SK-N-SH (cell line): ENCODE measurements at regions not wholly inside any gene's neighbourhood (a gene's known extent, or its start where the extent isn't known, plus 50 kb on each side); places are given as distances from the start of the nearest gene placed in this dataset.

Source experiments
- CTCF ChIA-PET: fragments of 300-600, 350-600 bp; formaldehyde crosslinking; extraction: SDS; loops from one replicate; lab custom pipeline; 2021; lab: Yijun Ruan, JAX
- POLR2A ChIA-PET: fragments of 350-600 bp; sonication (Branson Sonifier 250); formaldehyde crosslinking; extraction: SDS; loops from one replicate; lab custom pipeline; 2020; ENCODE audit warnings: antibody characterized with exemption, inconsistent platforms; lab: Yijun Ruan, JAX
- DNase-seq: peaks from one replicate; pipeline ENCODE4 v3.0.0; 2012
- H2AFZ ChIP-seq: fragments of 200-600 bp; sonication (generic); 2 replicates; pipeline ENCODE4 v1.8.1; 2016; ENCODE audit warnings: antibody characterized with exemption, mild to moderate bottlenecking, low read depth
- H3F3A ChIP-seq: fragments of 200-600 bp; sonication (generic); replicated peaks from 2 replicates; pipeline ENCODE3; 2016; ENCODE audit warnings: antibody characterized with exemption, mild to moderate bottlenecking; ENCODE audit not compliant: insufficient read depth
- H3K27ac ChIP-seq, 2 experiments: fragments of 200-500 bp in 1 of 2; fragments of 200-600 bp in 1 of 2; sonication (Bioruptor generic) in 1 of 2; sonication (generic), shearing (Covaris generic) in 1 of 2; 2 replicates each; pipeline versions ENCODE4 v1.5.1 to v1.6.1; 2014 to 2016; ENCODE audit warnings: low read depth in 2 of 2, inconsistent platforms in 1 of 2, low read length in 1 of 2, mild to moderate bottlenecking in 1 of 2, mixed read lengths in 1 of 2
- H3K27me3 ChIP-seq: fragments of 200-600 bp; sonication (generic), shearing (Covaris generic); 2 replicates; pipeline ENCODE4 v1.6.1; 2016; ENCODE audit warnings: mixed run types; ENCODE audit not compliant: insufficient read depth
- H3K36me3 ChIP-seq, 2 experiments: fragments of 200-500 bp in 1 of 2; fragments of 200-600 bp in 1 of 2; sonication (Bioruptor generic) in 1 of 2; sonication (generic) in 1 of 2; replicated peaks in 1 of 2; 2 replicates each; pipeline versions ENCODE3 to v1.5.1; 2014 to 2016; ENCODE audit warnings: low read length in 1 of 2, mild to moderate bottlenecking in 1 of 2; ENCODE audit not compliant: insufficient read depth in 2 of 2, control insufficient read depth in 1 of 2
- H3K4me1 ChIP-seq, 2 experiments: fragments of 200-500 bp in 1 of 2; fragments of 200-600 bp in 1 of 2; sonication (Bioruptor generic) in 1 of 2; sonication (generic), shearing (Covaris generic) in 1 of 2; 2 replicates each; pipeline versions ENCODE4 v1.5.1 to v1.6.1; 2014 to 2016; ENCODE audit warnings: low read depth in 1 of 2, low read length in 1 of 2, mixed run types in 1 of 2; ENCODE audit not compliant: insufficient read depth in 2 of 2, control insufficient read depth in 1 of 2
- H3K4me2 ChIP-seq: fragments of 200-600 bp; sonication (generic), shearing (Covaris generic); 2 replicates; pipeline ENCODE4 v1.6.1; 2017; ENCODE audit warnings: mixed run types
- H3K4me3 ChIP-seq, 2 experiments: fragments of 200-500 bp in 1 of 2; fragments of 200-600 bp in 1 of 2; sonication (Bioruptor generic) in 1 of 2; sonication (generic), shearing (Covaris generic) in 1 of 2; 2 replicates each; pipeline versions ENCODE4 v1.5.1 to v1.8.1; 2014 to 2016; ENCODE audit warnings: low read depth in 2 of 2, inconsistent platforms in 1 of 2, low read length in 1 of 2, mild to moderate bottlenecking in 1 of 2, mixed read lengths in 1 of 2, moderate library complexity in 1 of 2
- H3K79me2 ChIP-seq: fragments of 200-600 bp; sonication (generic); 2 replicates; pipeline ENCODE4 v1.8.1; 2017; ENCODE audit warnings: mild to moderate bottlenecking; ENCODE audit not compliant: insufficient read depth
- H3K9ac ChIP-seq: fragments of 200-600 bp; sonication (generic); 2 replicates; pipeline ENCODE4 v1.6.1; 2017; ENCODE audit warnings: mixed run types
- H3K9me2 ChIP-seq: fragments of 200-600 bp; sonication (generic); 2 replicates; pipeline ENCODE4 v1.6.1; 2017; ENCODE audit warnings: mixed run types
- H3K9me3 ChIP-seq: fragments of 200-600 bp; sonication (generic); 2 replicates; pipeline ENCODE4 v1.6.1; 2017; ENCODE audit warnings: mixed run types, mild to moderate bottlenecking, moderate library complexity
- H4K20me1 ChIP-seq: fragments of 200-600 bp; sonication (generic); 2 replicates; pipeline ENCODE4 v1.6.1; 2017; ENCODE audit warnings: mild to moderate bottlenecking, mixed run types; ENCODE audit not compliant: insufficient read depth
- CTCF ChIP-seq: fragments of 200-600 bp; sonication (generic); IDR thresholded peaks from 2 replicates; pipeline ENCODE4 v1.6.1; 2017; ENCODE audit warnings: antibody characterized with exemption, mild to moderate bottlenecking, moderate library complexity
- EZH2phosphoT487 ChIP-seq: fragments of 200-600 bp; sonication (generic); IDR thresholded peaks from 2 replicates; pipeline ENCODE4 v1.6.1; 2017; ENCODE audit warnings: low read depth, mixed run types, mild to moderate bottlenecking, antibody characterized with exemption, moderate library complexity, borderline replicate concordance
- FOSL2 ChIP-seq: IDR thresholded peaks from 2 replicates; pipeline ENCODE4 v1.4.0; 2012; ENCODE audit warnings: low read depth, mild to moderate bottlenecking, moderate library complexity, borderline replicate concordance
- MEF2A ChIP-seq: IDR thresholded peaks from 2 replicates; pipeline ENCODE4 v1.4.0; 2012; ENCODE audit warnings: low read depth, borderline replicate concordance
- RAD21 ChIP-seq: IDR thresholded peaks from 2 replicates; pipeline ENCODE4 v1.6.1; 2012; ENCODE audit warnings: mild to moderate bottlenecking, low read length
- RXRA ChIP-seq: IDR thresholded peaks from 2 replicates; pipeline ENCODE4 v1.4.0; 2012; ENCODE audit warnings: low read depth, mild to moderate bottlenecking, borderline replicate concordance
- SIN3A ChIP-seq: IDR thresholded peaks from 2 replicates; pipeline ENCODE4 v1.6.1; 2012; ENCODE audit warnings: low read depth, mild to moderate bottlenecking, low read length, moderate library complexity, borderline replicate concordance
- TAF1 ChIP-seq: IDR thresholded peaks from 2 replicates; pipeline ENCODE4 v1.6.1; 2012; ENCODE audit warnings: low read depth, mild to moderate bottlenecking, low read length, moderate library complexity, borderline replicate concordance
- USF1 ChIP-seq: IDR thresholded peaks from 2 replicates; pipeline ENCODE4 v1.4.0; 2012; ENCODE audit warnings: low read depth, borderline replicate concordance
- WGBS: methylation state at CpG from one replicate; pipeline ENCODE4 v1.1.6; 2017; ENCODE audit warnings: low lambda C conversion rate; 5-methylcytosine and 5-hydroxymethylcytosine counted together

- POLR2A ChIA-PET, result no interaction called here
Measured at GRCh38 chr10:55001422-55001821, 200.4 kb upstream of the PCDH15 start.

GRCh38 chr10:54993148-54993547, 192.1 kb upstream of the PCDH15 start:
- H3K9me2 ChIP-seq, result no peaks in the 10 kb centered on the region
- no peaks in the 10 kb centered on the region for H3F3A ChIP-seq
- H3K4me3 ChIP-seq, result no peak overlapping the region
- no peak overlapping the region for H3K27ac ChIP-seq
- no peaks in the 10 kb centered on the region for H4K20me1 ChIP-seq
- H3K4me1 ChIP-seq, result no peaks in the 10 kb centered on the region
- no peak for DNase-seq
- POLR2A ChIA-PET, result no interaction called here
- no peaks in the 10 kb centered on the region for H3K36me3 ChIP-seq
- H3K27me3 ChIP-seq, result no peaks in the 10 kb centered on the region
- no peak overlapping the region for H3K4me2 ChIP-seq
- TF ChIP-seq MEF2A (no peak), TAF1 (no peak), RAD21 (no peak), SIN3A (no peak), CTCF (no peak), RXRA (no peak)
- TF ChIP-seq, all 33 proteins: peak for 0
- Histone ChIP-seq H3K79me2 (no peaks in the 10 kb centered on the region), H2AFZ (no peak overlapping the region), H3K9me3 (no peaks in the 10 kb centered on the region), H3K9ac (no peak overlapping the region)
- CTCF ChIA-PET, result interaction anchor here (0.8 kb wide), 1 partner anchor 44 kb away, joined by 4 read pairs; no protein-coding TSS in a partner anchor
- 23% methylated on average over 2 of the region's 2 CpGs for WGBS

More at GRCh38 chr10:55001422-55001821, 200.4 kb upstream of the PCDH15 start:
- no peak overlapping the region for H3K4me3 ChIP-seq
- H4K20me1 ChIP-seq, result no peaks in the 10 kb centered on the region
- H3K27me3 ChIP-seq, result no peaks in the 10 kb centered on the region
- H2AFZ ChIP-seq, result no peak overlapping the region
- no peaks in the 10 kb centered on the region for H3K9me3 ChIP-seq
- H3K9me2 ChIP-seq, result no peaks in the 10 kb centered on the region
- TF ChIP-seq FOSL2 (no peak), EZH2phosphoT487 (no peak), USF1 (no peak)
- no CpG with 5 or more reads among the region's 1 CpG for WGBS
- DNase-seq, result no peak
- H3K27ac ChIP-seq, result no peak overlapping the region
- CTCF ChIA-PET, result interaction anchor here (0.6 to 1.1 kb wide), 2 partner anchors 14 to 508 kb away, joined by 3 read pairs; no protein-coding TSS in a partner anchor
- H3K4me2 ChIP-seq, result no peak overlapping the region
- no peaks in the 10 kb centered on the region for H3K79me2 ChIP-seq
- no peak overlapping the region for H3K9ac ChIP-seq
- H3K4me1 ChIP-seq, result no peaks in the 10 kb centered on the region
- H3K36me3 ChIP-seq, result no peaks in the 10 kb centered on the region
- H3F3A ChIP-seq, result no peaks in the 10 kb centered on the region
